Activated CD4-positive, alpha-beta T cell treated with anti-CD3 and anti-CD28 coated beads, Interleukin-2, amount 50 U/mL, for 4 hours (primary cell): ENCODE measurements at regions not wholly inside any gene's neighbourhood (a gene's known extent, or its start where the extent isn't known, plus 50 kb on each side); places are given as distances from the start of the nearest gene placed in this dataset.
"Not testable (repeated sequence)": the region's sequence is repeated elsewhere in the genome, so short reads cannot be mapped to it uniquely, and the experiment has no call there.

Experiments used
- DNase-seq, 2 experiments: peaks; one replicate each; pipeline ENCODE4 v3.0.0-alpha.2; 2020

DNA sequence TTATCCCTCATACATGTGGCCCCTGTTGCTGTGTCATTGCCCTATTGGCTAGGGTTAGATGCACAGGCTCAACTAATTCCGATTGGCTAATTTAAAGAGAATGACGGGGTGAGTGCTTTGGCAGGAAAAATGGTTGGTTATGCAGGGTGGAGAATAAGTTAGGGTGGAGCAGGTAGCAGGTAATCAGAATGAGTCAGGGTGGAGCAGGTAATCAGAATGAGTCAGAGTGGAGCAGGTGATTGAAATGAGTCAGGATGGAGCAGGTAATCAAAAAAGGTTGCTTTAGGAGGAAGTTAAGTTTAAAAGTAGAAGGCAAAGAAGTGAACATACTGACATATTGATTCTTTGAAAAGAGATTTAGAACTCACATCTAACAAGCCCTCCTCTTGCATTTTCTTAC lies 513.5 kb downstream of the EDEM1 start:
- DNase-seq = not testable (repeated sequence)

- no peak for DNase-seq
These were observed 520.3 kb downstream of the EDEM1 start for GRCh38 chr3:5707794-5708193.

DNA sequence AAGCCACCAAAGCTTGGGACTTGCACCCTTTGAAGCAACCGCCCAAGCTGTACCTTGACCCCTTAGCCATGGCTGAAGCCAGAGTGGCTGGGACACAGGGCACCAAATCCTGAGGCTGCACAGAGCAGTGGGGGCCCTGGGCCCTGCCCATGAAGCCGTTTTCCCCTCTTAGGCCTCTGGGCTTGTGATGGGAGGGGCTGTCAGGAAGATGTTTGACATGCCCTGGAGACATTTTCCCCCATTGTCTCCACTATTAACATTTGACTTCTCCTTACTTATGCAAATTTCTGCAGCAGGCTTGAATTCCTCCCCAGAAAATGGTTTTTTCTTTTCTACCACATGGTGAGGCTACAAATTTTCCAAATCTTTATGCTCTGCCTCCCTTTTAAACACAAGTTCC lies 522.2 kb downstream of the EDEM1 start:
- no peak for DNase-seq

- no peak for DNase-seq
These were observed 523.2 kb downstream of the EDEM1 start for GRCh38 chr3:5710718-5711117.

DNA sequence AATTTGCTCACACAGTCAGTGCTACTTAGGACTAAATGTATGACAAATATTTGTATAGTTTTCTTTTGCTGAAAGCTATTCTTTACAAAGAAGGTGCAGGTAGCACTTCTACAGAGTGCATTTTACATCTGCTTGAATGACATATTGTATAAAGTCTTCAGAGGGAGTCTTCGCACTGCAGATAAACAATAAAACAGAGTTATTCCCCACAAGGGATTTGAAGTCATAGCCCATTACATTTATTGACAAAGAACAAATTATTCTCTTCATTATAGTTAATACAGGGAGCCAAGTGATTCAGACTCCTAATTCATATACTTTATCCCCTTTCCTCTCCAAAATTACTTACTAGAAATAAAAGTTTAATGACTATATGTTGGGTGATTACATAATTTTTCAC lies 529.7 kb downstream of the EDEM1 start:
- no peak for DNase-seq

- DNase-seq = not testable (repeated sequence)
These were observed 532.2 kb downstream of the EDEM1 start for GRCh38 chr3:5719668-5720067.

- no peak for DNase-seq
These were observed 538.3 kb downstream of the EDEM1 start for GRCh38 chr3:5725801-5726200.

DNA sequence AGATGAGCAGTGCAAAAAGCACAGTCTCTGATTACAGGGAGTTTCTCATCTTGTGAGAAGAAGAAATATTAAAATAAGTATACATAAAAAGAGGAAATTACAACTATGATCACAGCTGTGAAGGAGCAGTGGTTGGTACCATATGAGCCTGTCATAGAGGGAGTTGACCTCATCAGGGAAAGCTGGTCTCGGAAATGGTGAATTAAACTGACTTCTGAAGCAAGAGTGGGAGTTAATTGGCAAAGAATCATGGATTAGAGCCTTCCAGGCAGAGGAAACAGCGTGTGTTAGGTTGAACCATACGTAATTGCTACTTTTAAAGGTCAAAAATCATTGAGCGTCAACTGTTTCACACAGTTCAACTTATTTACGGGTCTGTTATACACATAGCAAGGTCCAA lies 539.1 kb downstream of the EDEM1 start:
- DNase-seq = no peak

DNA sequence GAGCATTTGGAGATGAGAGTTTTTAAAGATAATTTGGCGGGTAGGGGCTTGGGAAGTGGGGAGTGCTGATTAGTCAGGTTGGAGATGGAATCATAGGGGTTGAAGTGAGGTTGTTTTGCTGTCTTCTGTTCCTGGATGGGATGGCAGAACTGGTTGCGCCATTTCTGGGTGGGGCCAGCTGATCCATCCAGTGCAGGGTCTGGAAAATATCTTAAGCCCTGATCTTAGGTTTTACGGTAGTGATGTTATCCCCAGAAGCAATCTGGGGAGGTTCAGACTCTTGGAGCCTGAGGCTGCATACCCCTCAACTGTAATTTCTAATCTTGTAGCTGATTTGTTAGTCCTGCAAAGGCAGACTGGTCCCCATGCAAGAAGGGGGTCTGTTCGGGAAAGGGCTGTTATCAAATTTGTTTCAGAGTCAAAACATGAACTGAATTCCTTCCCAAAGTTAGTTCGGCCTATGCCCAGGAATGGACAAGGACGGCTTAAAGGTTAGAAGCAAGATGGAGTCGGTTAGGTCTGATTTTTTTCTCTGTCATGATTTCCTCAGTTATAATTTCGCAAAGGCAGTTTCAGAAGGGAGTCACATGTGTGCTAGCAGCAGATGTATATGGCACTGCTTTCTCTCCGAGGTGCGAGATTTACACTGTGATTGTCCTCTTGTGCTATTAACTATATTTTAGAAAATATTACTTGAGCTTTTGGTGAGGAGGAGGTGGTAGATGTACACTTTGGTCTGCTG lies 540.4 kb downstream of the EDEM1 start:
- no peak for DNase-seq

GRCh38 chr3:5729852-5730251 lies 542.3 kb downstream of the EDEM1 start:
- no peak for DNase-seq

DNA sequence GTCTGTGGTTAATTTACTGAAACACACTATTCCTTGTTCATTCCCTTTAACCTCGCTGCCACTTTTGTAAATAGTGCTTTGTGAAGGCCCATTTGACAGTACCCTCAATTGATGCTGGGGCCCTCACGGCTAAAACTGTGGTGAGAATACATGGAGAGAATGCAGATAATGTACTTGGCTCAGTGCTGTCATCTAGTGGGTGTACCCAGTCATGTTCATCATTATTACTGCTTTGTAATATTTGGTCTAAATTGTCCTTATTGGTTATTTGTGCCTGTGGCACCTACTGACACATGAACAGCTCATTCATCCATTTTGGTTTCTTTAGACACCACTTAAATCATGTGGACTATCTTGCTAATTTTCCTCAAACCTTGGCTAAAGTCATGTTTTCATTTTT lies 543.6 kb downstream of the EDEM1 start:
- DNase-seq = no peak

- DNase-seq = no peak
These were observed 544.6 kb downstream of the EDEM1 start for GRCh38 chr3:5732081-5732480.

GRCh38 chr3:5733995-5734394 lies 546.5 kb downstream of the EDEM1 start:
- DNase-seq = no peak

DNA sequence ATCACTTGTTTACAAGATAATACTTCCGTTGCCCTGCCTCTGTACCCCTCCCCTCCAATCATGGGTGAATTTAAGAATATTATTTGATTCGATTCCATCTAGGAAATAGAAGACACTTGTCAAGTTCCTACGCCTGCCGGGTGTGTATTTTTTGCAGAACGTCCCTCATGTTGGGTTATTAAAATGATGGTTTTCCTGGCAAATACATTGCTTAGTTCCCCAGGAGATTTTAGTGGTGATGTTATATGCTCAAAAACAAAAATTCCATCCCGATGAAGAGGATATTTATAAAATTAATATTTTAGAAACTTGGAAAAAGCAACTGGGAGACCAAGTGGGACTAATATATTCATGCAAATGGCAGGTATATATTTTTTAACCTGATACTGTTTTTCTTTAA lies 548.4 kb downstream of the EDEM1 start:
- DNase-seq = no peak

GRCh38 chr3:5739299-5739935 lies 551.9 kb downstream of the EDEM1 start:
- DNase-seq = no peak

DNA sequence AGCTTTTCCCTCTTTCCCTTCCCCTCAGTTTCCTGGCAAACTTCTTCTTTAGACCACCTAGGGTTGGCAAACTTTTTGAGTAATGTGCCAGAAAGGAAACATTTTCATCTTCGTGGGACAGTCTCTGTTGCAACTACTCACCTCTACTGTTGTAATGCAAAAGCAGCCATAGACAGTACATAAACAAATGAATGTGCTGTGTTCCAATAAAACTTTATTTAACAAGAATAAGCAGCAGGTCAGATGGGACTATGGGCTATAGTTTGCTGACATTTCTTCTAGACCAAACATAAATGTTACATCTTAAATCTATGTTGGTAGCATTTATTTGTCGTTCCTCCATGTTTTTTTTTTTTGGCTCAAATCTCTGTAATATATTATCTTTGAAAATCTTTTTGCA lies 552.4 kb downstream of the EDEM1 start:
- DNase-seq = no peak

GRCh38 chr3:5741017-5741416 lies 553.5 kb downstream of the EDEM1 start:
- DNase-seq = no peak

DNA sequence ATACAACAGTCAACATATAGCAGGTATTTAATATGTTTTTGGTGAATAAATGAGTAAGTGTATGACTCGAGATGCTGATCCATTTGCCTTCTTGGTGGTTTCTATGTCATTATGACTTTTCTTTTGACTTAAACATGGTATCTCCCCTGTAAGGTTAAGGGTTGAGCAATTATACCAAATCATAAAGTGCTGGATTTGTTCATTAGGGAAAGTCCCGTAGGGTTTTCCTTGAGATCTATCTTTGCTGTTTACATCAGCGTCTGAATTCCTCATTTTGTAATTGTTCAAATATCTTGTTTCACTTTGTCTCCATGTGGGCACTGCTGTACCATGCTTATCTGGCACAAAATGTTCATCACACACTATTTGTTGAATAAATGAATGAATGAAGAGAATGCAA lies 562.6 kb downstream of the EDEM1 start:
- no peak for DNase-seq

GRCh38 chr3:5750874-5751640 lies 563.5 kb downstream of the EDEM1 start:
- DNase-seq = no peak

- no peak for DNase-seq
These were observed 567.1 kb downstream of the EDEM1 start for GRCh38 chr3:5754602-5755001.

GRCh38 chr3:5756443-5756842 lies 568.9 kb downstream of the EDEM1 start:
- DNase-seq = no peak

- no peak for DNase-seq
These were observed 569.8 kb downstream of the EDEM1 start for GRCh38 chr3:5757213-5757804.

DNA sequence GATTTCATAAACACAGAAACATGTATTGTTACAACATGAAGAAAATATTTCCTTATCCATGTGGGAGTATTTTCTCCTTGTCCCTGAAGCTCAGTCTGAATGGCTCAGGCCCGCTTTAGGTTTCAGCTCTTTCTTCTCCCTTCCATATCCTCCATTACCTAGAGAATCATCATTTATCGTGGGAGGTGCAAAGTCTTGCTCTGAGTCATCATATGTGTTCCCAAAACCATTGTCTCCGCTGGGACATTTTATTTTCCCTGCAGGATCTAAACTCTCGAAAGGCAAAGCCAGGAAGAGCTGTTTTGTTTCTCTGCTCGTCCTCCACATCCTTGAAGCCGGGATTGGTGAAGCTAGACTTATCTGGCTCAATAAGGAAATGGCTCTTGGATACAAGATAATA lies 571.2 kb downstream of the EDEM1 start:
- DNase-seq = no peak

GRCh38 chr3:5762506-5762905 lies 575.0 kb downstream of the EDEM1 start:
- DNase-seq = no peak
